ENCODE measurements at regions not wholly inside any gene's neighbourhood (a gene's known extent, or its start where the extent isn't known, plus 50 kb on each side); places are given as distances from the start of the nearest gene placed in this dataset.

DNA sequence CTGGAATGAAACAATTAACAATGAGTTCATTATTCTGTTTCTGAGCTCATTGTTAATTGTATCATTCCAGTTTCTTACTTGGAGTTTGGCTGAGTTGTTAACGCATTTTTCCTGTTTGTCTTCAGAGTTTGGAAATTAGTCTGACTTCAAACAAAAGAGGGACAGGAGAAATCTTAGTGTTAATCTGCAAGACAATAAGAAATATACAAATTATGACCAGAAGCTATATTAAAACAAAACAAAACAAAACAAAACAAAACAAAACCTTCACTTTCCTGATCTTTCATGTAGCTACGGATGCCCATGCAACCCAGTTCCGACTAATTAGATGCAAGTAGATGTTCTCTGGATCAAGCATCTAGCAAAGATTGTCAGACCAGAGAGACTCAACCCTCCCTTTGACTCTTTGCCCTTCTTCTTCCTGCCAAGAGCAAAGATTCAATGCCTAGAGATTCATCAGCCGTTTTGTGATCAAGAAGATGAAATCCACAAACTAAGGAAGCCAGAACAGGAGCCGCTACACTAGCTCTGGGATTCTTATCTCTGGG, 686.2 kb upstream of the FSHR start:
- Histone ChIP-seq H3K4me3 (replicated peaks in 1 of 3) (no peak overlapping the region), H3K27me3 (no peaks in the 10 kb centered on the region), H3K27ac (no peak overlapping the region), H3K9me3 (no peaks in the 10 kb centered on the region), H3K36me3 (no peaks in the 10 kb centered on the region), H3K4me1 (no peaks in the 10 kb centered on the region)
- intact Hi-C loops (cut with DNase I), result no loop called here
- DNase-seq, result no peak
- 77 to 81% methylated on average over 5 of the region's 5 CpGs for WGBS, 2 donors
- TF ChIP-seq, protein P1, sequence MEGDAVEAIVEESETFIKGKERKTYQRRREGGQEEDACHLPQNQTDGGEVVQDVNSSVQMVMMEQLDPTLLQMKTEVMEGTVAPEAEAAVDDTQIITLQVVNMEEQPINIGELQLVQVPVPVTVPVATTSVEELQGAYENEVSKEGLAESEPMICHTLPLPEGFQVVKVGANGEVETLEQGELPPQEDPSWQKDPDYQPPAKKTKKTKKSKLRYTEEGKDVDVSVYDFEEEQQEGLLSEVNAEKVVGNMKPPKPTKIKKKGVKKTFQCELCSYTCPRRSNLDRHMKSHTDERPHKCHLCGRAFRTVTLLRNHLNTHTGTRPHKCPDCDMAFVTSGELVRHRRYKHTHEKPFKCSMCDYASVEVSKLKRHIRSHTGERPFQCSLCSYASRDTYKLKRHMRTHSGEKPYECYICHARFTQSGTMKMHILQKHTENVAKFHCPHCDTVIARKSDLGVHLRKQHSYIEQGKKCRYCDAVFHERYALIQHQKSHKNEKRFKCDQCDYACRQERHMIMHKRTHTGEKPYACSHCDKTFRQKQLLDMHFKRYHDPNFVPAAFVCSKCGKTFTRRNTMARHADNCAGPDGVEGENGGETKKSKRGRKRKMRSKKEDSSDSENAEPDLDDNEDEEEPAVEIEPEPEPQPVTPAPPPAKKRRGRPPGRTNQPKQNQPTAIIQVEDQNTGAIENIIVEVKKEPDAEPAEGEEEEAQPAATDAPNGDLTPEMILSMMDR (IDR thresholded peaks at IDR 0.05), result no peak
- TF ChIP-seq POLR2A (IDR thresholded peaks at IDR 0.05), result no peak

DNA sequence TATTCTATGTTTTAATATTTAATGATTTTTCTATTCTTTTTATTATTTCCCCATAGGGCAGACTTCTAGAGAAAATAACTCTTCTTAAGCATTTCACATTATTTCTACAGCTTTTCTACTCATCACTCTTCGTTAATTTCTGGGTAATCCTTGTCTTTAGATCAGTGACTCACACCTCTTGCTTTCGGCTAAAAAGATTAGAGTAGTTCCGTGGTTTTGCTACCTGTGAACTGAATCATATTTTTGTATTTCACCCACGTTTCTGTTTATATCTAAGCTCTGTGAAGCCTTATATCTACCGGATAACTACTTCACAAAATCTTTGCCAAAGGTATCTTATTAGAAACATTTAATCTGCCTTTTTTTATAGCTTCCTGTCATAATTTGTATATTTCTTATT, 685.5 kb upstream of the FSHR start:
- WGBS, 2 donors, result 89 to 91% methylated on average over 5 of the region's 5 CpGs
- Histone ChIP-seq H3K27ac (no peak overlapping the region), H3K4me1 (no peaks in the 10 kb centered on the region), H3K4me3 (replicated peaks in 1 of 3) (no peak overlapping the region), H3K9me3 (no peaks in the 10 kb centered on the region), H3K27me3 (no peaks in the 10 kb centered on the region), H3K36me3 (no peaks in the 10 kb centered on the region)
- intact Hi-C loops (cut with DNase I), result no loop called here
- TF ChIP-seq, protein P1 (IDR thresholded peaks at IDR 0.05), result no peak
- no peak for DNase-seq

DNA sequence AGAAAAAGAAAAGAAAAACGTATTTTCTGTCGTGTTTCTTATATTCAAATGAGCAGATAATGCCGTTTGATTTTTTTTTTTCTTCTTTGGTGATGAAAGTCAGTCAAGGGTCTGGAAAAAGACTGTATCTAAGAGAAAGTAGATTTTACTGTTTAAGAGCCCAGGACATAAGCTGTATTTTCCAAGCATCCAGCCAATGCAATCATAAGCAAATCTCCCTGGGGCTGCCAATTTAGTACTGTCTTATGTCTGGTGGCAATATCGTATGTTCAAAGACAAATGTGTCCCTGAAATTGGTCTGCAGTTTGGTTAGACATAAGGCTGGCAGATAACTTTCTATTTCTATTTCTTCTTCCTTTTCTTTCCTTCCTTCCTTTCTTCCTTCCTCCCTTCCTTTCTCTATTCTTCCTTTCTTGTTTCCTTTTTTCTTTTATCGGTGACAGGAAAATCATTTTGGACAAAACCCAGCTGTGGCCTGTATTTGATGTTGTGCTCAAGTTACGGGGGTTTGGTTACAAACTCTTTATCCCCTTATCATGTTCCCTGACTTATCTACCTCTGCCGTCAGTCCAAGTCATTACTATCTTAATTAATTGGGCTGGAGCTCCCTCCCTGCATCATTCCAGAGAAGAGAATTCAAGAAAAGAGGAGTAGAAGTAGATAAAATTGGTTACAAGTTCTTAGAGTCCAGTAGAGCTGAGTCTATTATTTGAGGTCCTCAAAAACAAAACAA, 683.4 kb upstream of the FSHR start:
- intact Hi-C loops (cut with DNase I), result no loop called here
- no peak overlapping the region for H3K27ac ChIP-seq
- no peak overlapping the region for H3K4me3 ChIP-seq (replicated peaks in 1 of 3)
- no peak for DNase-seq
- no peak for TF ChIP-seq POLR2A (IDR thresholded peaks at IDR 0.05)
- TF ChIP-seq, protein P1 (IDR thresholded peaks at IDR 0.05), result no peak
- no peaks in the 10 kb centered on the region for H3K36me3 ChIP-seq
- H3K9me3 ChIP-seq, result no peaks in the 10 kb centered on the region
- H3K4me1 ChIP-seq, result no peaks in the 10 kb centered on the region
- H3K27me3 ChIP-seq, result no peaks in the 10 kb centered on the region
- WGBS, 2 donors, result 54 to 60% methylated on average over 7 of the region's 7 CpGs

DNA sequence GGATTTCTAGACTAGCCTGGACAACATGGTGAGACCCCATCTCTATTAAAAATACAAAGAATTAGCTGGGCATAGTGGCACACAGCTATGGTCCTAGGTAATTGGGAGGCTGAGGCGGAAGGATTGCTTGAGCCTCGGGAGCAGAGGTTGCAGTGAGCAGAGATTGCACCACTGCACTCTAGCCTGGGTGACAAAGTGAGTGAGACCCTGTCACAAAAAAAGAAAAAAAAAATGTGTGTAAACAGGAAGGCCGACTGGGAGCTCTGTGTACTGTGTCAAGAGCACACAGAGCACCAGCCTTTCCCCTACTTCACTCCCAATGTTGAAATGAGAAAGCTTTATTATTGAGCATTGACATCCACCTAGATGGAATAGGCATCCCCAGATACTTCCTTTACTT, 681.7 kb upstream of the FSHR start:
- H3K9me3 ChIP-seq, result no peaks in the 10 kb centered on the region
- intact Hi-C loops (cut with DNase I), result no loop called here
- H3K36me3 ChIP-seq, result no peaks in the 10 kb centered on the region
- no peak for DNase-seq
- H3K27me3 ChIP-seq, result no peaks in the 10 kb centered on the region
- no peak overlapping the region for H3K27ac ChIP-seq
- no peak overlapping the region for H3K4me3 ChIP-seq (replicated peaks in 1 of 3)
- 77 to 82% methylated on average over 3 of the region's 3 CpGs for WGBS, 2 donors
- TF ChIP-seq POLR2A (IDR thresholded peaks at IDR 0.05), result no peak
- TF ChIP-seq, protein P1 (IDR thresholded peaks at IDR 0.05), result no peak
- H3K4me1 ChIP-seq, result no peaks in the 10 kb centered on the region

DNA sequence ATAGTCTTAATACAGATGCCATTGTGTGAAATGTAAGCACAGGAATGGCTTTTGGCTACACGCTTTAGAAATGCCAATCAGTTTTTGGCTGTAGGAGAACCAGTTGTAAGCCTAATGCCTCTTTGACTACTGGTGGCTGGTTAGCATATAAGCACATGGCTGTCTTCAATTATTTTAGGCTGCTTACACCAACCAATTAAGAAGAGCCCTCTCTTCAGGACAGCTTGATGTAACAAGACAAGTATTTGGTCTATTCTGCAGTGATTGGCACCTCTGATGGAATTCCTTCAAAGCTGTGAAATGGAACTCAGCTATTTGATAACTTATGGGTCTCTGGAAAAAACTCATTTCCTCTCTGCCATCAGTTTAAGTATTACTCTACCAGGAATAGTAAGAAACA, 680.1 kb upstream of the FSHR start:
- whole genome bisulfite sequencing, 2 donors, result 94 to 96% methylated on average over 1 of the region's 1 CpG
- intact Hi-C loops (cut with DNase I), result no loop called here
- Histone ChIP-seq H3K27me3 (no peaks in the 10 kb centered on the region), H3K27ac (no peak overlapping the region), H3K4me3 (replicated peaks in 1 of 3) (no peak overlapping the region), H3K4me1 (no peaks in the 10 kb centered on the region), H3K9me3 (no peaks in the 10 kb centered on the region), H3K36me3 (no peaks in the 10 kb centered on the region)
- DNase-seq, result no peak
- TF ChIP-seq, protein P1 (IDR thresholded peaks at IDR 0.05), result no peak
- no peak for TF ChIP-seq POLR2A (IDR thresholded peaks at IDR 0.05)

Data from thyroid gland (tissue), 4 donors.